SU-DHL-6 (cell line): ENCODE measurements at regions not wholly inside any gene's neighbourhood (a gene's known extent, or its start where the extent isn't known, plus 50 kb on each side); places are given as distances from the start of the nearest gene placed in this dataset.

Experiments
- H2AFZ ChIP-seq: fragments of 200-600 bp; sonication (generic); 2 replicates; pipeline ENCODE4 v1.6.1; 2014; ENCODE audit warnings: low read depth, mild to moderate bottlenecking, moderate library complexity, mixed read lengths, antibody characterized with exemption, low read length; ENCODE audit not compliant: severe bottlenecking
- H3F3A ChIP-seq: fragments of 200-600 bp; shearing (Covaris generic); 2 replicates; pipeline ENCODE4 v1.6.0; 2016; ENCODE audit warnings: antibody characterized with exemption, mild to moderate bottlenecking; ENCODE audit not compliant: insufficient read depth
- H3K27ac ChIP-seq: fragments of 200-600 bp; sonication (generic); 2 replicates; pipeline ENCODE4 v1.5.1; 2016; ENCODE audit warnings: low read depth, mild to moderate bottlenecking, low read length, moderate library complexity, mixed read lengths
- H3K27me3 ChIP-seq: fragments of 200-600 bp; sonication (generic), shearing (Covaris generic); 2 replicates; pipeline ENCODE4 v1.6.0; 2014; ENCODE audit warnings: mild to moderate bottlenecking, low read length
- H3K36me3 ChIP-seq: fragments of 200-600 bp; sonication (generic); 2 replicates; pipeline ENCODE4 v1.6.1; 2014; ENCODE audit warnings: mild to moderate bottlenecking, low read length, mixed read lengths
- H3K4me2 ChIP-seq: fragments of 300-600, 200-600 bp; shearing (Covaris generic), sonication (generic); 2 replicates; pipeline ENCODE4 v1.6.0; 2014; ENCODE audit warnings: low read length, low read depth, mild to moderate bottlenecking; ENCODE audit not compliant: poor library complexity, severe bottlenecking
- H3K4me3 ChIP-seq: fragments of 200-600 bp; sonication (generic); 2 replicates; pipeline ENCODE4 v1.5.1; 2014; ENCODE audit warnings: antibody characterized with exemption, low read length, mild to moderate bottlenecking, mixed read lengths; ENCODE audit not compliant: insufficient read depth, poor library complexity, severe bottlenecking
- H3K79me2 ChIP-seq: fragments of 200-600 bp; sonication (generic); 2 replicates; pipeline ENCODE4 v1.6.1; 2014; ENCODE audit warnings: mild to moderate bottlenecking, low read length, moderate library complexity; ENCODE audit not compliant: insufficient read depth
- H3K9ac ChIP-seq: fragments of 200-600 bp; sonication (generic); 2 replicates; pipeline ENCODE4 v1.7.0; 2014; ENCODE audit warnings: mild to moderate bottlenecking, low read length
- H3K9me2 ChIP-seq: fragments of 200-600 bp; sonication (generic); replicated peaks from 2 replicates; pipeline ENCODE4 v1.6.1; 2014; ENCODE audit warnings: low read length; ENCODE audit not compliant: insufficient read depth
- H3K9me3 ChIP-seq: fragments of 200-600 bp; sonication (generic); 2 replicates; pipeline ENCODE4 v1.6.1; 2014; ENCODE audit warnings: low read length, mixed read lengths; ENCODE audit not compliant: insufficient read depth
- H4K20me1 ChIP-seq: fragments of 200-600 bp; sonication (generic); 2 replicates; pipeline ENCODE4 v1.6.1; 2014; ENCODE audit warnings: low read depth, mild to moderate bottlenecking, antibody characterized with exemption, low read length, moderate library complexity, mixed read lengths
- CTCF ChIP-seq: fragments of 200-600 bp; sonication (generic); IDR thresholded peaks from one replicate; pipeline ENCODE4 v1.5.1; 2017; ENCODE audit warnings: antibody characterized with exemption, mild to moderate bottlenecking, low read length, moderate library complexity; ENCODE audit not compliant: insufficient read depth, poor library complexity, severe bottlenecking
- EZH2phosphoT487 ChIP-seq: fragments of 200-600 bp; sonication (generic), shearing (Covaris generic); conservative IDR thresholded peaks from 2 replicates; pipeline ENCODE4 v1.6.1; 2018; ENCODE audit warnings: mild to moderate bottlenecking, antibody characterized with exemption, low read length, moderate library complexity, mixed read lengths

- TF ChIP-seq CTCF (no peak), EZH2phosphoT487 (no peak)
- Histone ChIP-seq H3K9me2 (no peaks in the 10 kb centered on the region), H3K36me3 (no peaks in the 10 kb centered on the region), H4K20me1 (no peaks in the 10 kb centered on the region), H3K4me2 (no peak overlapping the region), H3K27me3 (no peaks in the 10 kb centered on the region), H3K4me3 (no peak overlapping the region), H3F3A (no peaks in the 10 kb centered on the region), H3K27ac (no peak overlapping the region), H3K9me3 (no peaks in the 10 kb centered on the region), H3K79me2 (no peaks in the 10 kb centered on the region), H3K9ac (no peak overlapping the region), H2AFZ (peak overlapping the region; percentile 90)
Observed at GRCh38 chr21:20108016-20108415, 890.2 kb upstream of the NCAM2 start.

- H3K27me3 ChIP-seq = no peaks in the 10 kb centered on the region
- H3K36me3 ChIP-seq = no peaks in the 10 kb centered on the region
- no peak for TF ChIP-seq EZH2phosphoT487
- H3F3A ChIP-seq = no peaks in the 10 kb centered on the region
- no peak overlapping the region for H3K9ac ChIP-seq
- H4K20me1 ChIP-seq = no peaks in the 10 kb centered on the region
- peak overlapping the region; percentile 90 for H2AFZ ChIP-seq
- H3K9me2 ChIP-seq = no peaks in the 10 kb centered on the region
- H3K9me3 ChIP-seq = no peaks in the 10 kb centered on the region
- no peak overlapping the region for H3K27ac ChIP-seq
- H3K79me2 ChIP-seq = no peaks in the 10 kb centered on the region
- H3K4me3 ChIP-seq = no peak overlapping the region
- no peak overlapping the region for H3K4me2 ChIP-seq
Observed at GRCh38 chr21:20108976-20109540, 889.2 kb upstream of the NCAM2 start.

GRCh38 chr21:20110368-20110767, 887.8 kb upstream of the NCAM2 start:
- Histone ChIP-seq H3K36me3 (no peaks in the 10 kb centered on the region), H3K9ac (no peak overlapping the region), H3K79me2 (no peaks in the 10 kb centered on the region), H3K9me3 (no peaks in the 10 kb centered on the region), H3K27me3 (no peaks in the 10 kb centered on the region), H3K9me2 (no peaks in the 10 kb centered on the region), H3K4me2 (no peak overlapping the region), H3K4me3 (no peak overlapping the region), H2AFZ (peak overlapping the region; percentile 32), H3F3A (no peaks in the 10 kb centered on the region), H3K27ac (no peak overlapping the region), H4K20me1 (no peaks in the 10 kb centered on the region)
- TF ChIP-seq EZH2phosphoT487 (no peak), CTCF (no peak)

GRCh38 chr21:20151741-20152140, 846.5 kb upstream of the NCAM2 start:
- H3K79me2 ChIP-seq = no peaks in the 10 kb centered on the region
- H2AFZ ChIP-seq = no peak overlapping the region
- no peak overlapping the region for H3K9ac ChIP-seq
- TF ChIP-seq EZH2phosphoT487 (no peak), CTCF (no peak)
- H3K4me2 ChIP-seq = no peak overlapping the region
- H3F3A ChIP-seq = no peaks in the 10 kb centered on the region
- no peak overlapping the region for H3K4me3 ChIP-seq
- H3K9me2 ChIP-seq = no peaks in the 10 kb centered on the region
- H3K9me3 ChIP-seq = peaks cover 35% of the 10 kb centered on the region
- no peaks in the 10 kb centered on the region for H3K36me3 ChIP-seq
- H4K20me1 ChIP-seq = no peaks in the 10 kb centered on the region
- H3K27me3 ChIP-seq = no peaks in the 10 kb centered on the region
- H3K27ac ChIP-seq = no peak overlapping the region
